HG03520 (cell line): ENCODE measurements at regions not wholly inside any gene's neighbourhood (a gene's known extent, or its start where the extent isn't known, plus 50 kb on each side); places are given as distances from the start of the nearest gene placed in this dataset.
"Not testable (repeated sequence)": the region's sequence is repeated elsewhere in the genome, so short reads cannot be mapped to it uniquely, and the experiment has no call there.

Experiments used
- ATAC-seq: cut with Tn5 transposase; IDR thresholded peaks from one replicate; pipeline ENCODE4 v1.9.1; 2021; ENCODE audit warnings: mild to moderate bottlenecking, moderate library complexity; ENCODE audit not compliant: unreplicated experiment

DNA sequence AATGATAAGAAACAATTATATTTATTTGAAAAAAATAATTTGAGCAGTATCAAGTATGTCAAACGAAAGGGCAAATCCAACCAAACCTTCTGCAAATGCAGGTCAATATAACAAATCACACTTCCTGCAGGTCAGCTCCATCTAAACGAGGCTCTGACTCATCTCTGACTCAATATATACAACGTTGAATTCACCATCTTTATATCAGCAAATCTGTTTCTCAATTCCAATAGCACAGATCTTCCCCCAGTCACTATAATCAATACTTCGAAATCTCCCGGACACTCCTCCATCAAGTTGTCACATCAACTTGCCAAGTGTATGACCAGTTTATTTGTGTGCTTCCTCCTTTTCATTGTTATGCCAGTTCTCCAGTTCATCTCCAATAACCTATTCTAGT, 388.9 kb downstream of the ZEB2 start:
- no peak for ATAC-seq

DNA sequence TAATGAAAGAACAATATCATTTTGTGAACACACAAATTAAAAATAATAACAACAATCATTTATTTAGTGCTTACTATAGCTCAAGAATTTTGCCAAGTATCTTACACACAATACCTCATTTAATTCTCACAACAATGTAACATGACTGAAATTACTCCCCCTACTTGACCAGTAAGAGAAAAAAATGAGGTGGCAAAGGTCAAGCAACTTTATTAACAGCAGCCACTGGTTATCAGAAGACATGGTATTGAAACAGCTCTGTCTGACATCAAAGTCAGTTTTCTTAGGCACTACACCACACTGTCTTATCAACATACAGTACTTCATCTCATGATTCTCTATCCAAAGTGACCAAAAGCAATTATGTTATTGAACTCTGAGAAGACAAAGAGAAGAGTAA, 389.4 kb downstream of the ZEB2 start:
- no peak for ATAC-seq

DNA sequence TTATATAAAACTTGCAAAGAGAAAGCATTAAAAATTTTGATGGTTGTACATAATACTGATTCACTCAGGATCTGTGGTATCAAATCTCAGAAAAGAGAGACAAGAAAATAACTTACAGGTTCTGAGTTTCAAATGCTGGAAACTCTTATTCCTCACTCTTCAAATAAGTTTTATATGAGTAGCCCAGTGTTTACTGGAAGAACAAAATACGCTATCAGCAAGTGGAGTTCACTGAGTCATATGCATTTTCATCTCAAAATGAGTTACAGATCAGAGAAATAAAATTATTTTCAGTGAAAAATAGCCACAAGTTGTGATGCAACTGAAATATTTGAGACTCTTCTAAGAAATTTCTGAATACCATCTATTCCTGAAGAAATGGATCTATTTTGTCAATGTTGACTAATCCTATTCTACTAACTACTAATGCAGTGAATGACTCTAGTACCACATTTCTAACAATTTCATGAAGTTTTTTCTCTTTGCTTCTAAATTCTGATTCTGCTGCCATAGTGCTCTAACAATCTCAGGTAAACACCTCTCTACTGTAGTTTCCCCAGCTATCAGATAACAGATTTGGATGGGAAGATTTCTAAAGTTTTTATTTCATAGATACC, 391.7 kb downstream of the ZEB2 start:
- no peak for ATAC-seq

DNA sequence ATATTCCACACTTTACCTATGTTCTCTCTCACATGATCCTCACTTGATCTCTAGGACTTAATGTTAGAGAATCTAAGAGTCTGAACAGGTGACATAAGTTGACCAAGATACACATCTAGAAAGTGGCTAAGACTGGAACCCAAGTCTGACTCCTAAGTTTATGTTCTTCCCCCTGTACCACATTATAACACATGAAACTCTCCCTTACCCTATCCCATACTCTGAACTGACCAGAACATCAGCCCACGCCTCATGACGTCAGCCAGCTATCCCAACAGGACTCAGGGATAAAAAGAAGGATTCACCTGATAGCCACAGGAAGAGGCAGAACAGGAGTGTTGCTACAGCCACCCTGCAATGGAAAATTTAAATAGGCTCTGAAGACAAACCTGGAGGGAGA, 392.2 kb downstream of the ZEB2 start:
- no peak for ATAC-seq

DNA sequence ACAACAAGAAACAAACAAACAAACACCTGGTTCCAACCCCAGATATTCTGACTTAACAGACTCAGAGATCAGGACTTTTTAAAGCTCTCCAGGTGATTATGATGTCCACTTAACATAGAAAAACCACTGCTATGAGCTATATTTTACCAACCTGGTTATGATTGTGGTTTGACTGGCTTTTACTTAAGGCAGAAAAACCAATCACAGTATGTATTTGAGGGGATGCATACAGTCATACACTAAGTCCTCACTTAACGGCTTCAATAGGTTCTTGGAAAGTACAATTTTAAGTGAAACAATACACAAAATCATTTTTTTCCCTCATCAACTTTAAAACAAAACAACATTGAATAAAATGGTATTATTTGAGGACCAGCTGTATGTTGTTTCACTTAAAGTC, 393.6 kb downstream of the ZEB2 start:
- ATAC-seq: no peak

DNA sequence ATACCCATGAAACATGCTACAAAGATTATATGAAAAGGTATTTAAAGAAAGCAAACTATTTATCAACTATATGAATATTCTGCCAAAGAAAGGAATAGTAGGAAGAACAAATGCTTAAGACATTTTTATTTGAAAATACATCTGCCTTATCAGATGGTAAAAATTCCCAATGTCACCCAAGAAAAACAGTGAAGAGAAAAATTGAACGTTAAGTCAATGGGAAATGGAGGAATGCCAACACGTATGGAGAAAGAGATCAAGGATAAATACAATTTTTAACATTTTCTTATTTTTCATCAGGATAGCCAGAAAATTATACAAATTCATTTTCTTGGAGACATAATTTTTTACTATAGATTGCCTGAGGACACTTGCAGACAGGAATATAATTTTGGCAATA, 394.2 kb downstream of the ZEB2 start:
- ATAC-seq: no peak

DNA sequence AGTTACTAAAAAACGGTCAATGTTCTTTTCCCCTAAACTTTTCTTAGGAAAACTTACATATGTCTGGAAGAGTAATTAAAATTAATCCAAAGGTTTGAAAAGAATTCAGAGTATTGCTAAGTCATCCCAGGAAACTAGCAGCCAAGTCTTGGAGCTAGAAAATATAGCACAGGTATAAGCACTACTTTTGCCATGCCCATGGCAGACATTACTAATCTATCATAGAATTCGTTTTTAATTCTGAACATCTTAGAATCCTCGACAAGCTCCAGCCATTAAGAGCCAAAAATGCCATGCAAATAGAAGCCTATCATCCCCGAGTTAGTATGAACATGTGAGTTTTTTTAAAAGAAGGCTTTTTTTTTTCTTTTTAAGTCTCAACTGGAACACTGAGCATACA, 395.0 kb downstream of the ZEB2 start:
- ATAC-seq: no peak

DNA sequence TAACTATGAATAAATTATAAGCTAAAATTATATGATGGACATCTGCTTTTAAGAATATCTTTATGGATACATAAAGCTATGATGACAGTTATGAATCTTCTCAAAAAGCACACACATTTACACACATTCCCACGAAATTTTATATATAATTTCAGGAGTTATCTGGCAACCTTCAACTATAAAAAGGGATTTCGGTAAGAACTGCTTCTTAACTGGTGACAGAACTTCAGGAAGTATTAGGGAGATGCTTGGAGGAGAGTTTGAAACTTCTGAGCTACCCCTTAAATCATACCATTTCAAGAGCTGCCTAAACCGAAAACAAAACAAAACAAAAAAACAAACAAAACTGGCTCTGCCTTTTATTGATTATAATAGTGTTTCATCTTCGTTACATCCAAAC, 399.4 kb downstream of the ZEB2 start:
- ATAC-seq: no peak

DNA sequence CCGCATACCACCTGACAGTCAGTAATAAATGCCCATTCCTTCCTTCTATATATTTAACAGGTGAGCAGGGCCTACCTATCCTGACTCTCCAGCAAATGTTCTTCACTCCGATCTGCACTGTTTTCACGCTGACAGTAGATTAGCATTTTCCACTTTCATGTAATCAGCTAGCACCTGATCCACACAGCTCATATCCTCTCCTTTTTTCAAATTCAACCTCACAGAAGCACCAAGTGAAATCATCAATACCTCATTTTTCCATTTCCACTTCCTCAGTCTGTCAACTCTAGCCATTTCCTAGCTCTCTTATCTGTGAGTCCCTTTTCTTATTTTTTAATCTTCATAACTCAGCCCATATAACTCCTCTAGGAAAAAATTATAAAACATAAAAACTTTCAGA, 402.8 kb downstream of the ZEB2 start:
- no peak for ATAC-seq

DNA sequence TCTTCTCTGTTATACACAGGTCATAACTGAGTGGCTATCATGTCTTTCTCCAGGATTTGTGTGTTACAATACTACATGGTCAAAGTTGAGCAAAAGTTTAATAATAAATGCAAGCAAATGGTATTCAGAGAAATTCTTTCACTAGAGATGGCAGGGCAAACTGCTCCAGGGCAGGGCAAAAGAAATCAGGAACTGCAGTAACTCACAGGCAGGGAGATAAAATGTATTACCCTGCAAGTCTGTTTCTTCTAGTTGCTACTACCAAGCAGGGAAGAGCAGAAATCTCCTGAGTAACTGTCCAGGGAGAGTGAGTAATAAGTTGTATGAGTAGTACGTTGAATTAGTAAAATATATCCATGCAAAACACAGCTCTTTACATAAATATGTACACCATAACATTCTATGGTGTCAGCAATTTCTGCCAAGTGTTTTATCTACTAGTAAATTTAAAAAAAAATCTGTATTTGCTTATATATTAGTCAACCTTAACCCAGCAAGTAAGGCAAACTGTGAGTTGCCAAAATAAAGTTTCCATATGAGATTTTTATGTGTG, 404.1 kb downstream of the ZEB2 start:
- ATAC-seq: no peak

DNA sequence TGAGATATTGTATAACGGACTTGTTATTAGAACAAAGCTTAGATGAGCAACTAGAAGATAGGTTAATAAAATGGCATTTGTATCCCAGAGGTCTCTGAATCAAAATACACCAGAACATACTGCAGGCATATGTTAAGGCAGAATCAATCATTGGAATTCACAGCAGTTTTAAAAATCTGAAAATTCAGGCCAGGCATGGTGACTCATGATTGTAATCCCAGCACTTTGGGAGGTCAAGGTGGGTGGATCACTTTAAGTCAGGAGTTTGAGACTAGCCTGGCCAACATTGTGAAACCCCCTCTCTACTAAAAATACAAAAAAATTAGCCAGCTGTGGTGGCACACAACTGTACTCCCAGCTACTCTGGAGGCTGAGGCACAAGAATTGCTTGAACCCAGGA, 405.2 kb downstream of the ZEB2 start:
- ATAC-seq: no peak

DNA sequence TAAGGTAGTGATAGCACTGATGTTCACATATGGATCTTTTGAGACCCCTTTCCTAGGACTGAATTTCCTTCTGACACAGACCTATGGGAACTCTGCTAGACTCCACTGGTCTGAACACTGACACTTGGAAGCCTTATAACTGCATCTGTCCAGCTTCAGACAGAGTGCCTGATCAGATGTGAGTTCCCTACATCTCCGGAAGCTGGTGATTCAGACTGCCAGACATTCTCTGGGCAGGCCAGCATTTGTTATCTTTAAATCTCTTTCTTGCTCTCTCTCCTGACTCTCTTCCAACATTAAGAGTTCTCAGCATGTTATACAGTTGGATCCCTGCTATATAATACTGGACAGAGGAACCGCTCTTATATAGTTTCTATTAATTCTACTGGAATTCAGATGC, 408.5 kb downstream of the ZEB2 start:
- no peak for ATAC-seq

DNA sequence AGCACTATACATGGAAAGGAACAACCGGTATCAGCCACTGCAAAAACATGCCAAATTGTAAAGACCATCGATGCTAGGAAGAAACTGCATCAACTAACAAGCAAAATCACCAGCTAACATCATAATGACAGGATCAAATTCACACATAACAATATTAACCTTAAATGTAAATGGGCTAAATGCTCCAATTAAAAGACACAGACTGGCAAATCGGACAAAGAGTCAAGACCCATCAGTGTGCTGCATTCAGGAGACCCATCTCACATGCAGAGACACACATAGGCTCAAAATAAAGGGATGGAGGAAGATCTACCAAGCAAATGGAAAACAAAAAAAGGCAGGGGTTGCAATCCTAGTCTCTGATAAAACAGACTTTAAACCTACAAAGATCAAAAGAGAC, 413.8 kb downstream of the ZEB2 start:
- ATAC-seq: not testable (repeated sequence)

DNA sequence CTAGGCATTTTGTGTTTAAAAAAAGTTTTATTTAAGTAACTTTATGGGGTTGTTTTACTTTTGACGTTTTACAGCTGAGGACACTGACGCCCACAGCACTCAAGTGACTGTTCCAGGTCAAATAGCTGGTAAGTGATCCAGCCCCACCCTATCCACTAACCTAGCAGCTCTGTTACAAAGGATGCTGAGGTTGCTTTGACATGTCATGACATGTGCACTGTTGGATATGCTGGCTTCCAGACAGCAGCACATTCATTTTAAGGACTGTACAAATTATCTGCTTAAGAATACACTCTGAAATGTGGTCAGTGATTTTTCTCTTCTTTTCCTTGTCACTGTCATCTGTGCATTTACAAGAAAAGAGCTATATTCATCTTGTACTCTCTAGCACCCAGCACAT, 417.5 kb downstream of the ZEB2 start:
- ATAC-seq: no peak

DNA sequence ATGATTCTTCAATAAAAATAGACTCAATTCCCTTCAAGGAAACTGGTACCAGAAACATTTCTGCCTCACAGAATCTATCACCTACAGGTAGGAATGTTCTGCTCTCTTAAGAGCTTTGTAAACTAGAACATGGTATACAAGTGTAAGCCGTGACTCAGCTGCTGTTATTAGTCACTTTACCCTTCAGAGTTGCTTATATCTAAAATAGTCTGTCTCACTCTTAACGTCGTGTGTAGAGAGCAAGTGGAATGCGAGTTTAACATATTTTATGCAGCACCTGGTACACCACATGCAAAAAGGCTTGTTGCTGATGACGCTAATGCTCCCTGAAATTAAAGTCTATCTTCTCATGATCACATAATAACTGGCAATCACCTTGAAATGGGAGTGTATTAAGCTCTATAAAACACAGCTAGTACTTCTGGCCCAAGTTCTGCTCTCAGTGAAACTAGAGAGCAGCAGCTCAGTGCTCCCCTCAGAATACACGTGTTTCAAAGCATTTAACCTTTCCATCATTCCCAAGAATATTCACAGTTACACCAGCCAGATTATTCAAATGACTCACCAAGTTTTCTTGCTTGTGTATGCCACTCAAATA, 420.0 kb downstream of the ZEB2 start:
- ATAC-seq: no peak

DNA sequence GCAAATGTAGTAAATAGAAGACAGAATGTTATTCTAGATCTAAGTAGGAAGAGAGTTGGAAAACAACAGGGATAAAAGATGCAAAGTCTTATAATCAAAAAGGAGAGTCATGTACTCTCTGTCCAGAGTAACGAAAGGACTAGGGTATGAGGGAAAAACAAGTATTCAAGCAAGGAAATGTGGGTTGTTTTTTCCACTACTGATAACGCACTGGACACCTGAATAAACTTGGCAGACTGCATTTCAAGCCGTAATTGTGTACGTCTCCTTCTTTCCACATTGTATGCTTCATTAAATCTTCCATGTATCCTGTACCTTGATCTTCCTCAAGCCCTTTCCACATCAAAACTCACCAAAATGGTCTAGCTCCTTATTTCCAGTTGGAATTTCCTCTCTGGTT, 420.6 kb downstream of the ZEB2 start:
- no peak for ATAC-seq

DNA sequence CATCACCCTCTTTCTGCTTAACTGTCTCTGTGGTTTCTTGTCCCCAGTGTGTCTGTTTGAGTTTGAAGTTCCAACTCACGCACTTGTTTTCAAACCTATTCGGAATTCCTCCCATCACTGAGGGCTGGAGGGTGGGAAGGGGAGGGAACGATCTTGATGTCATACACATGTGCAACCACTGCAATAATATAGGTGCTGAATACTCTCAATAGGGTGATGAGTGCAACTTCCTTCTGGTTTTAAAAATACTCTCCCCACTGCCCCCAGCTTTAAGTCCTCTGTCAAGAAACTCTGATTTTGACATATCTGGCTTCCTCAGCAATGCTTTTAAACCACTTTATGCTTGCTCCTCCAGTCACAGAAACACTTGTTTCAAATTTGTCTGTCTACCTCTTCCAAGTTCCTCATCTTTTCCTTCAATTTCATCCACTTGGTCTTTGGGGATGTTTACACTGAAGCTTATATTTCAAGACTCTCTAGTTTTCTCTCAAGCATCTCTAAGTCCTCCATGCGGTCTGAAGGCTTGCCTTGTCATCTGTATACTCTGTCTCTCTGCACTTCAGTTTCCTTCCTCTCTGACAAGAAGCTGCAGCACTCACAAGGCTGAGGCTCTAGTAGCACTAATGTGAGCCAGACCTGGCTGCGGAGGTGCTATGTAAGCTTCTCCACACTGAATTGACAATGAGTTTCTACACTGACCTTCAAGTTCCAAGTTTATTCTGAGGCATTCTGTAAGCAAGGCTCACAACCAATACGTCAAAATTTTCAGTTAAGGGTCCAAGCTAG, 422.3 kb downstream of the ZEB2 start:
- ATAC-seq: no peak

DNA sequence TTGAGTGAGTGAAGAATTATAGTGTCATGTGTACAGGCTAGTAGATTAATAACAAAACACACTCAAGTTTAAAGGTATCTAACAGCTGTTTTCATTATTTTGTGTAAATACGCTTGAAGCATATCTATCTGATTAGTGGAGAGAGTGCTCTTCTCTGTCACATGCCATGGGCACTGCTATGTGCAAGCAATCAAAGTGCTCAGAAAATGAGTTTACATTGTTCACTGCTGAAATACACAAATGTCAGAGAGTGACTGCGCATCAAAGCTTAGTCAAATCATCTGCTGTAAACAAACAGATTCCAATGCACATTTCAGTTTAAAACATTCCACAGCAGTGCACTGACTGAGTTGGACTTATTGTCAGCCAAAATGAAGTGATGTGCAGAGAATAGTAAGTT, 423.4 kb downstream of the ZEB2 start:
- no peak for ATAC-seq

DNA sequence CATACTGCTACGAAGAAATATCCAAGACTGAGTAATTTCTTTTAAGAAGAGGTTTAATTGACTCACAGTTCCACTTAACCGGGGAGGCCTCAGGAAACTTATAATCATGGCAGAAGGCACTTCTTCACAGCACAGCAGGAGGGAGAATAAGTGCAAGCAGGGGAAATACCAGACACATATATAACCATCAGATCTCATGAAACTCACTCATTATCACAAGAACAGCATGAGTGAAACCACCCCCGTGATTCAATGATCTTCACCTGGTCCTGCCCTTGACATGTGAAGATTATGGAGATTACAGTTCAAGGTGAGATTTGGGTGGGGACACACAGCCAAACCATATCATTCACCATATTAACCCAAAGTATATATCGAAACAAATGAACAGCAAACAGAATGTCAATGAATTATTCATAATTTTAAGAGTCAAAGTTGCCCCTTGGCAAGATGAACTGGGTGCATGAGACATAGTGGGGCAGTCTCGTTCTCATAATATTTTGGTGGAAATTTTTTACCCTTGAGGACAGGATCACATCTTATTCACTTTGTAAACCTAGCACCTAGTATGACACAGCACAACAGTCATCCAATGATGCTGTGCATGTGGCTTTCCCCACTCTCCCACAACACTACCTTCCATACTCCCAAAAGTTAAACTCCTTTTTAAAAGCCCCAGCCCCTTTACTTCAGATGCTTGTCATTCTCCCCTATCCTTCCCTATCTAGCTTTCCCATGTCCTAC, 425.3 kb downstream of the ZEB2 start:
- no peak for ATAC-seq

DNA sequence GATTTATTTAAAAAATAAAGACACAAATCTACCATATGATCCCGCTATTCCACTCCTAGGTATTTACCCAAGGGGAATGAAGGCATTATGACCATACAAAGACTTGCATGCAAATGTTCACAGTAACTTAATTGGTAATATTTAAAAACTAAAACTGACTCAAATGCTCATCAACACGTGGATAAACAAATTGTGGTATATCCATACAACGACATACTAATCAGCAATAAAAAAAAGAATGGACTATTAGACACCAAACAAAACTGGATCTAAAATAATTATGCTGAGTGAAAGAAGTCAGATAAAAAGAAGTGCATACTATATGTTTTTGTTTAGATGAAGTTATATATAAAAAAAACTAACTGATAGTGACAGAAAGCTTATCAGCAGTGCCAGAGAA, 428.3 kb downstream of the ZEB2 start:
- ATAC-seq: no peak

DNA sequence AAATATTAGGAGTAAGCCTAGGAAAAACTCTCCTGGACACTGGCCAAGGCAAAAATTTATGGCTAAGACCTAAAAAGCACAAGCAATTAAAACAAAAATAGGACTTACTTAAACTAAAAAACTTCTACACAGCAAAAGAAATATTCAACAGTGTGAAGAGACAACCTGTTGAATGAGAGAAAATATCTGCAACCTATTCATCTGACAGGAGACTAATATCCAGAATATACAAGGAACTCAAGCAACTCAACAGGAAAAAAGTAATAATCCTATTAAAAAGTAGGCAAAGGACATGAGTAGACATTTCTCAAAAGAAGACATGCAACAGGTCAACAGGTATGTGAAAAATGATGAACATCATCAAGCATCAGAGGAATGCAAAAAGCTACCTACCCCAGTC, 431.1 kb downstream of the ZEB2 start:
- no peak for ATAC-seq

DNA sequence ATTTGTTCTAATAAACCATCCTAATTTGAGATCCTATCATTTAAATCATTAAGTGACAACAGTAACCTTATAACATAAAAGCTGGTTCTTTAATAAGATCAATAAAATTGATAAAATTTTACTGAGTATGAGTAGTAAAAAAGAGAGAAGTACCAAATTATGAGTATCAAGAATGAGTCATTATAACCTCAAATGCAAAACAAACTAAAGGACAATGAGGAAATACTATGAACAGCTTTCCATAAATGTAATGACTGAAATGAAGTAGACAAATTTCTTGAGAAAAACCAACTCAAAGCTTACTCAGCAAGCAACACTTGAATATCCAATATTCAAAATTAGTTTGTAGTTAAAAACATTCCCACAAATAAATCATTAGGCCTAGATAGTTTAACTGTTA, 433.0 kb downstream of the ZEB2 start:
- ATAC-seq: no peak
